Keratinocyte (primary cell): ENCODE measurements at regions not wholly inside any gene's neighbourhood (a gene's known extent, or its start where the extent isn't known, plus 50 kb on each side); places are given as distances from the start of the nearest gene placed in this dataset.
"Not testable (repeated sequence)": the region's sequence is repeated elsewhere in the genome, so short reads cannot be mapped to it uniquely, and the experiment has no call there.

Source experiments
- DNase-seq: peaks from one replicate; pipeline ENCODE4 v3.0.0-alpha.2; 2011; ENCODE audit warnings: low read depth, missing footprints, low spot score
- FAIRE-seq: peaks from 2 replicates; lab custom pipeline; 2011; peaks lifted over from hg19 to GRCh38; lab: Jason Lieb, UNC
- H2AFZ ChIP-seq: 2 replicates; pipeline ENCODE4 v1.6.0; 2012; ENCODE audit warnings: low read length, control low read depth, inconsistent platforms; ENCODE audit not compliant: control insufficient read depth
- H3K27ac ChIP-seq: 2 replicates; pipeline ENCODE4 v1.5.1; 2011; ENCODE audit warnings: low read length; ENCODE audit not compliant: control insufficient read depth, insufficient read depth
- H3K27me3 ChIP-seq: 3 replicates; pipeline ENCODE4 v1.6.0; 2011; ENCODE audit warnings: low read length; ENCODE audit not compliant: control insufficient read depth, insufficient read depth; ENCODE audit errors: extremely low read depth
- H3K36me3 ChIP-seq, 2 experiments: 2 replicates in 1 of 2; 3 replicates in 1 of 2; pipeline ENCODE4 v1.5.1; 2011; ENCODE audit warnings: low read length in 2 of 2, mild to moderate bottlenecking in 1 of 2; ENCODE audit not compliant: control insufficient read depth in 2 of 2, insufficient read depth in 2 of 2; ENCODE audit errors: extremely low read depth in 1 of 2
- H3K4me1 ChIP-seq: 3 replicates; pipeline ENCODE4 v1.5.1; 2011; ENCODE audit warnings: low read length; ENCODE audit not compliant: control insufficient read depth, insufficient read depth; ENCODE audit errors: extremely low read depth
- H3K4me2 ChIP-seq: 3 replicates; pipeline ENCODE4 v1.6.0; 2011; ENCODE audit warnings: low read depth, low read length; ENCODE audit not compliant: control insufficient read depth, insufficient read depth; ENCODE audit errors: extremely low read depth
- H3K4me3 ChIP-seq, 3 experiments: fragments of 200-600 bp in 1 of 3; sonication (generic) in 1 of 3; 2 replicates in 2 of 3; 3 replicates in 1 of 3; pipeline ENCODE4 v1.5.1; 2011 to 2016; ENCODE audit warnings: low read length in 3 of 3, mild to moderate bottlenecking in 3 of 3, control low read depth in 2 of 3, inconsistent platforms in 1 of 3, low read depth in 1 of 3, mixed read lengths in 1 of 3, mixed run types in 1 of 3, moderate library complexity in 1 of 3; ENCODE audit not compliant: control insufficient read depth in 2 of 3, insufficient read depth in 2 of 3; ENCODE audit errors: extremely low read depth in 1 of 3
- H3K79me2 ChIP-seq: 2 replicates; pipeline ENCODE4 v1.6.0; 2012; ENCODE audit warnings: low read length; ENCODE audit not compliant: control insufficient read depth, insufficient read depth
- H3K9ac ChIP-seq: 3 replicates; pipeline ENCODE4 v1.6.0; 2011; ENCODE audit warnings: low read length; ENCODE audit not compliant: control insufficient read depth, insufficient read depth; ENCODE audit errors: extremely low read depth
- H3K9me1 ChIP-seq: 3 replicates; pipeline ENCODE4 v1.6.0; 2011; ENCODE audit warnings: low read length; ENCODE audit not compliant: control insufficient read depth, insufficient read depth; ENCODE audit errors: extremely low read depth
- H3K9me3 ChIP-seq: 2 replicates; pipeline ENCODE4 v1.5.1; 2012; ENCODE audit warnings: low read depth, low read length; ENCODE audit not compliant: control insufficient read depth
- H4K20me1 ChIP-seq: 3 replicates; pipeline ENCODE4 v1.6.0; 2011; ENCODE audit warnings: low read length; ENCODE audit not compliant: control insufficient read depth, insufficient read depth; ENCODE audit errors: extremely low read depth
- CTCF ChIP-seq, 3 experiments: IDR thresholded peaks in 1 of 3; conservative IDR thresholded peaks in 1 of 3; optimal IDR thresholded peaks in 1 of 3; 2 replicates in 2 of 3; 3 replicates in 1 of 3; pipeline versions ENCODE3 to v1.5.1; 2011; ENCODE audit warnings: low read length in 3 of 3, mild to moderate bottlenecking in 3 of 3, moderate library complexity in 2 of 3, control low read depth in 1 of 3, inconsistent platforms in 1 of 3; ENCODE audit not compliant: insufficient read depth in 2 of 3; ENCODE audit errors: extremely low read depth in 1 of 3
- EZH2 ChIP-seq: IDR thresholded peaks from one replicate; pipeline ENCODE4 v1.6.1; 2012; ENCODE audit warnings: inconsistent platforms, mild to moderate bottlenecking, low read length, moderate library complexity
- dilution Hi-C: fragments of 300-500 bp; cut with MboI; formaldehyde crosslinking; loops from one replicate; pipeline ENCODE4 v1.7.0; 2020; ENCODE audit warnings: low sequenced_read_pairs; ENCODE audit not compliant: extremely low pct_ligation_motif_present

GRCh38 chr12:125552295-125552694, 487.1 kb downstream of the AACS start:
- FAIRE-seq (no peak), DNase-seq (no peak)
- Histone ChIP-seq H3K4me3 (no peak overlapping the region), H3K9ac (no peak overlapping the region), H3K27ac (no peak overlapping the region), H3K4me1 (no peaks in the 10 kb centered on the region), H3K9me3 (peaks cover 4% of the 10 kb centered on the region), H3K4me2 (no peak overlapping the region), H3K27me3 (no peaks in the 10 kb centered on the region), H3K79me2 (no peaks in the 10 kb centered on the region), H3K9me1 (no peaks in the 10 kb centered on the region), H3K36me3 (no peaks in the 10 kb centered on the region), H4K20me1 (no peaks in the 10 kb centered on the region), H2AFZ (no peak overlapping the region)
- dilution Hi-C loops = no loop called here
- TF ChIP-seq EZH2 = no peak
- no peak for TF ChIP-seq CTCF (optimal IDR thresholded peaks at IDR 0.05 in 1 of 3, IDR thresholded peaks at IDR 0.05 in 1 of 3, conservative IDR thresholded peaks at IDR 0.05 in 1 of 3; ENCODE audit: extremely low read depth in 1 of 3, insufficient read depth in 2 of 3, low read length in 3 of 3)

GRCh38 chr12:125561008-125561407, 495.8 kb downstream of the AACS start:
- H3K9me1 ChIP-seq, H3K9ac ChIP-seq, H4K20me1 ChIP-seq, DNase-seq, H3K27me3 ChIP-seq, FAIRE-seq, H3K4me3 ChIP-seq, H2AFZ ChIP-seq, H3K9me3 ChIP-seq, H3K4me1 ChIP-seq, H3K27ac ChIP-seq, dilution Hi-C loops, H3K79me2 ChIP-seq, H3K4me2 ChIP-seq, H3K36me3 ChIP-seq: not testable (repeated sequence)

- H3K4me2 ChIP-seq = no peak overlapping the region
- no peaks in the 10 kb centered on the region for H3K36me3 ChIP-seq
- dilution Hi-C loops = no loop called here
- H3K4me3 ChIP-seq = no peak overlapping the region
- no peaks in the 10 kb centered on the region for H3K27me3 ChIP-seq
- H3K79me2 ChIP-seq = no peaks in the 10 kb centered on the region
- FAIRE-seq (no peak), DNase-seq (no peak)
- H3K27ac ChIP-seq = no peak overlapping the region
- H3K9me1 ChIP-seq = no peaks in the 10 kb centered on the region
- TF ChIP-seq EZH2 = no peak
- TF ChIP-seq CTCF (optimal IDR thresholded peaks at IDR 0.05 in 1 of 3, IDR thresholded peaks at IDR 0.05 in 1 of 3, conservative IDR thresholded peaks at IDR 0.05 in 1 of 3; ENCODE audit: extremely low read depth in 1 of 3, insufficient read depth in 2 of 3, low read length in 3 of 3) = no peak
- no peak overlapping the region for H2AFZ ChIP-seq
- no peaks in the 10 kb centered on the region for H4K20me1 ChIP-seq
- no peaks in the 10 kb centered on the region for H3K4me1 ChIP-seq
- H3K9me3 ChIP-seq = peaks cover 6% of the 10 kb centered on the region
- H3K9ac ChIP-seq = no peak overlapping the region
Measured at GRCh38 chr12:125564753-125565152, 499.5 kb downstream of the AACS start.
